DND-41 (cell line): ENCODE measurements at regions not wholly inside any gene's neighbourhood (a gene's known extent, or its start where the extent isn't known, plus 50 kb on each side); places are given as distances from the start of the nearest gene placed in this dataset.

Source experiments
- ATAC-seq: fragments of 200-7000 bp; cut with Tn5 transposase; 3 replicates; pipeline ENCODE4 v1.9.1; 2021; ENCODE audit warnings: low read depth; ENCODE audit not compliant: insufficient read depth
- DNase-seq: peaks from one replicate; pipeline ENCODE4 v3.0.0-alpha.2; 2020
- H2AFZ ChIP-seq: 2 replicates; pipeline ENCODE4 v1.6.0; 2012; ENCODE audit warnings: low read depth, low read length
- H3K27ac ChIP-seq: 2 replicates; pipeline ENCODE4 v1.5.1; 2012; ENCODE audit warnings: low read length, inconsistent platforms
- H3K27me3 ChIP-seq: fragments of 200-600 bp; sonication (generic); 2 replicates; pipeline ENCODE4 v1.6.0; 2012; ENCODE audit warnings: low read length, mild to moderate bottlenecking, inconsistent platforms; ENCODE audit not compliant: insufficient read depth, poor library complexity
- H3K36me3 ChIP-seq: 2 replicates; pipeline ENCODE4 v1.5.1; 2012; ENCODE audit warnings: low read length, inconsistent platforms; ENCODE audit not compliant: insufficient read depth
- H3K4me1 ChIP-seq: 2 replicates; pipeline ENCODE4 v1.5.1; 2012; ENCODE audit warnings: mild to moderate bottlenecking, low read length; ENCODE audit not compliant: insufficient read depth
- H3K4me2 ChIP-seq: 2 replicates; pipeline ENCODE4 v1.6.0; 2012; ENCODE audit warnings: mild to moderate bottlenecking, moderate library complexity, low read length, inconsistent platforms; ENCODE audit not compliant: insufficient read depth
- H3K4me3 ChIP-seq, 2 experiments: fragments of 200-600 bp in 1 of 2; shearing (Covaris generic) in 1 of 2; 2 replicates each; pipeline ENCODE4 v1.5.1; 2012 to 2016; ENCODE audit warnings: inconsistent platforms in 2 of 2, low read length in 2 of 2, mild to moderate bottlenecking in 2 of 2, low read depth in 1 of 2, moderate library complexity in 1 of 2
- H3K79me2 ChIP-seq: 2 replicates; pipeline ENCODE4 v1.6.0; 2012; ENCODE audit warnings: low read length, inconsistent platforms; ENCODE audit not compliant: insufficient read depth
- H3K9ac ChIP-seq: 2 replicates; pipeline ENCODE4 v1.6.0; 2012; ENCODE audit warnings: low read depth, mild to moderate bottlenecking, inconsistent platforms, low read length, moderate library complexity
- H3K9me3 ChIP-seq: 2 replicates; pipeline ENCODE4 v1.5.1; 2012; ENCODE audit warnings: low read length, moderate library complexity, mild to moderate bottlenecking, inconsistent platforms; ENCODE audit not compliant: insufficient read depth, severe bottlenecking
- H4K20me1 ChIP-seq: 2 replicates; pipeline ENCODE4 v1.6.0; 2012; ENCODE audit warnings: low read length; ENCODE audit not compliant: insufficient read depth
- CTCF ChIP-seq: IDR thresholded peaks from 2 replicates; pipeline ENCODE4 v1.5.1; 2012; ENCODE audit warnings: borderline replicate concordance, low read length, moderate library complexity, mild to moderate bottlenecking; ENCODE audit not compliant: poor library complexity, severe bottlenecking; ENCODE audit errors: extremely low read depth
- EZH2 ChIP-seq: IDR thresholded peaks from 3 replicates; pipeline ENCODE4 v1.6.1; 2012; ENCODE audit warnings: borderline replicate concordance, low read depth, mild to moderate bottlenecking, moderate library complexity, low read length, inconsistent platforms; ENCODE audit not compliant: severe bottlenecking

- no peak overlapping the region for H2AFZ ChIP-seq
- H3K9ac ChIP-seq: no peak overlapping the region
- DNase-seq: peak; percentile 49
- no peaks in the 10 kb centered on the region for H3K4me1 ChIP-seq
- no peaks in the 10 kb centered on the region for H3K79me2 ChIP-seq
- no peaks in the 10 kb centered on the region for H3K36me3 ChIP-seq
- peaks cover 9% of the 10 kb centered on the region; the same call in 1 of the 2 replicates for H4K20me1 ChIP-seq
- TF ChIP-seq CTCF (peak; percentile 83), EZH2 (no peak)
- H3K27ac ChIP-seq: no peak overlapping the region
- no peaks in the 10 kb centered on the region for H3K9me3 ChIP-seq
- peak; percentile 92 for ATAC-seq
- H3K4me2 ChIP-seq: no peak overlapping the region
- no peaks in the 10 kb centered on the region for H3K27me3 ChIP-seq
- no peak overlapping the region for H3K4me3 ChIP-seq
Observed at GRCh38 chr4:3346146-3346545, 53.3 kb downstream of the RGS12 start.

- Histone ChIP-seq H3K4me1 (no peaks in the 10 kb centered on the region), H3K9me3 (peaks cover 4% of the 10 kb centered on the region), H3K36me3 (no peaks in the 10 kb centered on the region), H3K27me3 (no peaks in the 10 kb centered on the region), H3K27ac (no peak overlapping the region), H3K4me2 (no peak overlapping the region), H2AFZ (no peak overlapping the region), H3K79me2 (no peaks in the 10 kb centered on the region), H3K4me3 (no peak overlapping the region), H3K9ac (no peak overlapping the region), H4K20me1 (peaks cover 9% of the 10 kb centered on the region; the same call in 1 of the 2 replicates)
- TF ChIP-seq CTCF (no peak), EZH2 (no peak)
- no peak for DNase-seq
- no peak for ATAC-seq
Observed at GRCh38 chr4:3347871-3348270, 55.0 kb downstream of the RGS12 start.

GRCh38 chr4:3348621-3349020 is 55.8 kb downstream of the RGS12 start:
- TF ChIP-seq CTCF (no peak), EZH2 (no peak)
- Histone ChIP-seq H2AFZ (no peak overlapping the region), H3K27ac (no peak overlapping the region), H3K36me3 (no peaks in the 10 kb centered on the region), H4K20me1 (peaks cover 12% of the 10 kb centered on the region; the same call in 1 of the 2 replicates), H3K4me1 (no peaks in the 10 kb centered on the region), H3K9me3 (peaks cover 4% of the 10 kb centered on the region), H3K9ac (no peak overlapping the region), H3K79me2 (no peaks in the 10 kb centered on the region), H3K4me2 (no peak overlapping the region), H3K27me3 (no peaks in the 10 kb centered on the region), H3K4me3 (no peak overlapping the region)
- no peak for DNase-seq
- ATAC-seq: no peak

GRCh38 chr4:3349116-3349515 is 56.3 kb downstream of the RGS12 start:
- Histone ChIP-seq H3K4me3 (no peak overlapping the region), H2AFZ (no peak overlapping the region), H3K9me3 (peaks cover 4% of the 10 kb centered on the region), H3K79me2 (no peaks in the 10 kb centered on the region), H4K20me1 (peaks cover 16% of the 10 kb centered on the region; the same call in 1 of the 2 replicates), H3K9ac (no peak overlapping the region), H3K27me3 (no peaks in the 10 kb centered on the region), H3K4me1 (no peaks in the 10 kb centered on the region), H3K36me3 (no peaks in the 10 kb centered on the region), H3K4me2 (no peak overlapping the region), H3K27ac (no peak overlapping the region)
- DNase-seq: no peak
- ATAC-seq: no peak
- TF ChIP-seq CTCF: no peak
- TF ChIP-seq EZH2: no peak
